ENCODE measurements at regions not wholly inside any gene's neighbourhood (a gene's known extent, or its start where the extent isn't known, plus 50 kb on each side); places are given as distances from the start of the nearest gene placed in this dataset.

DNA sequence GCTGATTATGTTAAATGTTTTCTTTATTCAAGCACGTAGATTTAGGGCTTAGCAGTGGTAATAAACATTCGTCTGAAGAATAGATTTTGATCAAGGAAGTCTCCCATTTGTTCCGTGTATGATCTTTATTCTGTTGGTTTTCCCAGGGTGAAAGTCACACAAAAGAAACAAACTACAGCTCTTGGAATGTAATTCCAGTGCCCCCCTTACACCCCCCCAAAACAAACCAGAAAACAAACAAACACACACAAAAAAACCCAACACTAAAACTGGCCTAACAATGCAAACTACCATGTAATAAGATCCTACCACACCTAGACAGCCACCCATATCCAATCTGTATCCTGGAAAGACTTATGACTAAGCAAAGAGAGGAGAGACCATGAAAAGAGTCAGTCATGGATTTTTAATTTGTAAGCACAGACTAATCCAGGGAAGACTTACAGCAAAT, 196.2 kb upstream of the ELL2 start:
- DNase-seq: peak; percentile 2

DNA sequence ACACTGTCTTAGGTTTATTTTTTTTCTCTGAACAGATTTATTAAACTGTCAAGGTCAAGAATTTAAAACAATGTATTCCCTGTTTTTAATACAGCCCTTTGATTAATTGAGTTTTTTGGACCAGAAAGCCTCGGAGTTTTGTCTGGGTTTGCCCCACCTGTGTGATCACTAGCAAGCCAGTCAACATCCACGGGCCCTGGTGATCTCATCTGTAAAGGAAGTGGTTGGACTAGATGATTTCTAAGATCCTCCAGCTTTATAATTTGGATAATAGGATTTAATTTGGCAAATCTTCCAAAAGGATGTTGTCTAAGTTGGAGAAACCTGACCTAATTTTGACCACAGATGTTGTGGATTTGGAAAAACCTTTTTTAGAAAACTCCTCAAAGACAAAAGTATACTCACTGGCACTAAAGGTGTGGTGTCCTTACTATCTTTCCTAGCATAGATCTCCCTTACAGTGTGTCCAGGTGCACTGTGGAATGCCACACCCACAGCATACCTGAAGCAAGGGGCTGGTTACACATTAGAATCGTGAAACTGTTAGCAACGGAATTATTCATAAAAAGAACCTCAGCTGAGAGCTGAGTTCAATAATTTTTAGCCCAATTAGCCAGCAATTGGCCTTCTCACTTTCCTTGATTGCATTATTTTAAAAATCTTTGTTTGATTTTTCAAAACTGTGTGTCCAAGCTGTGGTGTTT, 195.6 kb upstream of the ELL2 start:
- no peak for DNase-seq

GRCh38 chr5:96155147-96155546, 193.5 kb upstream of the ELL2 start:
- no peak for DNase-seq

DNA sequence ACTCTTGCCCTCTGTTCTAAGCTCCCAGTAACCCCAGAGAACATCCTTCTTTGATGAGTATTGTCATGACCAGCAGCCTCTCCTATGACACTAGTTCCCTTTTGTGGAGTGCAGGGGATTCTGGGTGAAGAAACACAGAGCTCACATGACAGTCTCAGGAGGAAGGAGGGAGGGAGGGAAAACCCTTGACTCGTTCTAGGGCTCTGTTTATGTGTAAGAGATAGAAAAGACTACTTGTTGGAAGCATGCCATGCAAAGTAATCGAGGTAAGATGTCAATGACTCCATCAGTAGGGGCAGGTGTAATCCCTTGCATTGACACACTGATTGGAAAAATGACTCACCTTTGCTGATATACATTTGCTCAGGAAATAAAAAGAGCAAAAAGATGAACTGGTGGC, 190.2 kb upstream of the ELL2 start:
- DNase-seq: no peak

GRCh38 chr5:96150007-96150406, 188.4 kb upstream of the ELL2 start:
- no peak for DNase-seq

DNA sequence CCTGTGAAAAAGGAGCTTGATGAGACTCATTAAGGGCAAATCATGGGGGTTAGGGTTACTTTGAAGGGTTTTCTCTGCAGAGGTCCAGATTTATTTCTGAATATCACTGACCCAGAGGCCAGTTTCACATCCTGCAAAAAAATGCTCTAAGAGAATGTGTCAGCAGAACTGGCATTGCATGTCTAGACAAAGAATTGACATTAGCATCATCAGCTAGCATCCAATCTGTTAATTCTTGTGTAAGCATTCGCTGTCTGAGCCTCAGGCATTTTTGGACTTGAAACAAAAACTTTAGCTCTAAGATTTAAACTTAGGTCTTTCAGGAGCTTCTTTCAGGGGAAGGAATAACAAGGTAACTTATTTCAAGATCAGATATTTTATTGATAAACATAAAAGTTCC, 187.9 kb upstream of the ELL2 start:
- no peak for DNase-seq

- DNase-seq: no peak
Observed at GRCh38 chr5:96149021-96149420, 187.4 kb upstream of the ELL2 start.

DNA sequence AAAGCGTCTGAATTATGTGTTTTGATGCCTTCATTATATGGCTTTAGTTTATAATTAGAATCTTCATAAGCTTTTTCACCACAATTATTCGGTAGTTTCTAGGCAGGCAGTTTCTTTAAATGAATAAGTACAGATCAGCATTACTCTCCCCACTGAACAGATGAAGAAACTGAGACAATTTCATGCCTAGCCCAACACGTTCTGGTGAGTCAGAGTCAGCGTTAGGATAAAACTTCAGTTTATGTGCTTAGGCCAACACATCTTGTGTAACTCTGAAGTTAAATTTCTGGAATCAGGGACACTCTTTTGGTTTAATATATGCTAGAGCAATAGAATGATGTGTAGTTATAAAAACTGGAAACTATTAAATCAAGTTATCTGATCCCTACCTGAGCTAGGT, 186.7 kb upstream of the ELL2 start:
- DNase-seq: no peak

GRCh38 chr5:96147866-96148265, 186.2 kb upstream of the ELL2 start:
- DNase-seq: no peak

DNA sequence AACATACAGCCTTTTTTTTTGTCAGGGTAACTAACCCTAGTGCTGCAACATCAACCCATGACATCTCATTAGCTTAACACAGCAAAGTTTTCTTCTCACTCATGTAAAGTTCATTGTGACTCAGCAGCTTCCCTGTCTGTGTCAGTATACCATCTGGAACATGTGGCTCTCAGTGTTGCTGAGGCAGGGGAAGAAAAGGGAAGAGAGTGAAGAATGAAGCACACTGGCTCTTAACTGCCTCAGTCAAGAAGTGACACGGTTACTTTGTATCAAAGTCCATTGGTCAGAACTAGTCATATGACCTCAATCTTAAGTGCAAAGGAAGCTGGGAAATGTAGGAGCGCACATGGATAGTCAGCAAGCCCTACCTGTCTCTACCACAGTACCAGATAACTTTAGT, 185.0 kb upstream of the ELL2 start:
- no peak for DNase-seq

DNA sequence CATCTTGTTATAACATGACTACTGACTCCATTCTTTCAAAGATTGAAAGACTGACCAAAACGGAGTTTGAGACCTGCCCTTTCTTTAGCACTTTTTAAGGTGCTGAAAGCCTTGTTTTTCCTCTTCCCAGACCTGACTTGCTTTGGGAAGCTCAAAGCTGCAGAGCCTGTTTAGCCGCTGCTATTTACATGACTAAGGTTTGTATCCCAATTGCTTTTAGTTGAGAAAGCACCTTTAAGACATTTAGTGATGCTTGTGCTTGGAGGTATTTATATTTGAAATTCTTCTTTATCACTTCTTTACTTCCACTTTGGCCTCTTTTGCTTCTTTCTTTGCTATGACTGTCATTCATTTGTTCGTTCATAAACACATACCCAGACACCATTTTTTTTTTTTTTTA, 182.6 kb upstream of the ELL2 start:
- DNase-seq: no peak

DNA sequence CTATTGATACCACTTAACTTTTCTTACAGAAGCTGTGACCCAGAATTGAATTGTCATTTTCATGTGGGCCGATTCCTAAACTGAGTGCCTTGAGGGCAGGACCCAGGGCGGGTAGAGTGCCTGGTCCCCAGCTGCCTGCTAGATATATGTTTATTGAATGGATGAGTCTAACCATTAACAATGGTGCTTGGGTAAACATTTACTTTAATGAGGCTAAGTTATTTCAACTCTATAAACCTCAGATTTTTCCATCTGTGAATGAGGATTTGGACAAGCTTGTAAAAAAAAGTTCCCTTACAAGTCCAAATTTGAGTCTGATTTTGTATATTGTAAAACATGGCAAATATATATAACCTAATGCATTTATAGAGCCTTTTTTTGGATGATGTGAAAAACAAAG, 181.8 kb upstream of the ELL2 start:
- no peak for DNase-seq

- no peak for DNase-seq
Observed at GRCh38 chr5:96142786-96143434, 181.3 kb upstream of the ELL2 start.

GRCh38 chr5:96142184-96142781, 180.6 kb upstream of the ELL2 start:
- DNase-seq: no peak

DNA sequence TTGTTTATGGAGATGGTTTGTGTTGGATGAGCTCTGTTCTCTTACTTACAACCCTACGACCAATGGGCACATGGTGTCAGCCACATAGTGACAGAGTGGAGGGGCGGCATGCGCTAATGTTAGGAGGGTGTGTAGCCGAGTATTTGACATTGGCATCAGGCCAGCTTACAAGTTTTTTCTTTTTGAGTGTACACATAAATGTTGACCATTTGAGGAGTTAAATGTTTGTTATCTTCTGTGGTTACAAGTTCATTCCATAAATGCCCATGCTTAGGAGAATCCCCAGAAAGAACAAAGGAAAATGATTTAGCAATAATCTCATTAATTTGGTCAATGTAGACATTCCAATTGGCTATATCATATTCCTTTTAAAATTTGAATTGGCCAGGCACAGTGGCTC, 180.1 kb upstream of the ELL2 start:
- no peak for DNase-seq

GRCh38 chr5:96140496-96140895, 178.8 kb upstream of the ELL2 start:
- no peak for DNase-seq

DNA sequence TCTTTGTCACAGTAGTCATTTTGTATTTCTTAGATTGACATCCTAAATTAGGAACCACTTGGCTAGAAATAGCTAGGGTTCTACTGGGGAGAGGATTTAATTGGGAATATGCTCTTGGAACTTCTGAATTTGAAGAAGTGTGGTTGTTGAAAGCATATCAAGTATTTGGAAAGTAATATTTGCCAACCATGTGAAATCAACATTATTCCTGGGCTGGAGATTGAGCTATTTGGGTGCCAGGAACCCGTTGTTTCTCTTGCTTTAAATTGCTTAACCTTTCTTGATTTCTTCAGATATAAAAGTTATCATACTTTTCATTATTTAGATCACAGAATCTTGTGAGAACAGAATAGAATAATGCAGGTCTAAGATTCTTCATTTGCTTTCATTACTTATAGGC, 178.4 kb upstream of the ELL2 start:
- DNase-seq: no peak

- DNase-seq: no peak
Observed at GRCh38 chr5:96134886-96135285, 173.2 kb upstream of the ELL2 start.

DNA sequence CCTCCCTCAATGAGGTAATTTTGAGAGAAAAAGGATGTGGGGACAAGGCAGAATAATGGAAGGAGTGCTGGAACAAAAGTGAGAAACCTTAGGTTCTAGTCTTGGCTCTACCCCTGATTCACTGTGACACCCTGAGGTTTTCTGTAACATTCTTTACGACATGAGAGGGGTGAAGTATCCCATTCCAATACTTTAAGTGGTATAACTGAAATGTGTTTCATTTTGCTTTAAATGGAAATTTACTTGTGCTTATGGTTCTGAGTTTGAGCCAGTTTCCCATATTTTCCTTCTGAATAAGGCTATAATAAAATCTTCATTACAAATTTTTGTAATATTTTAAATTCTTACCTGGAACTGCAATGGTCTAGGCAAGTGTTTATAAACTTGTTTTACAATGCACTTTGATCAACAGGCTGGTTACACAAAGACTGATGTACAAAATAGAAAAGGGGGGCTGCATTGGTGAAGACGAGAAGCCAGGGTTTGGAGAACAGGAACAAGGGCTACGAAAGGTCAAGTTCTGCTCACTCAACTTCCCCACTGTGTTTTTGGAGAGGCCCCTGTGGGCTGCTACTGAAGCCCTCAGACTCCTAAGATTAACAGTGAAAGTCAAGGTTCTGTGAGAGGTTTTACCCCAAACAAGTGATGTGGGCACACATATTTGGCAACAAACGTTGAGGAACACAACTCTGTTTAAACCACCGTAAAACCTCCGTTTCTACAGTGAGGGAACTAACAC, 171.9 kb upstream of the ELL2 start:
- no peak for DNase-seq

GRCh38 chr5:96129276-96129675, 167.6 kb upstream of the ELL2 start:
- no peak for DNase-seq

- no peak for DNase-seq
Observed at GRCh38 chr5:96128204-96128864, 166.7 kb upstream of the ELL2 start.

- DNase-seq: no peak
Observed at GRCh38 chr5:96127538-96127937, 165.9 kb upstream of the ELL2 start.

- no peak for DNase-seq
Observed at GRCh38 chr5:96125231-96125891, 163.7 kb upstream of the ELL2 start.
